ENCODE measurements at regions not wholly inside any gene's neighbourhood (a gene's known extent, or its start where the extent isn't known, plus 50 kb on each side); places are given as distances from the start of the nearest gene placed in this dataset.

- DNase-seq, result no peak
These were observed 97.4 kb upstream of the TMPRSS2 start for GRCh38 chr21:41605178-41605933.

DNA sequence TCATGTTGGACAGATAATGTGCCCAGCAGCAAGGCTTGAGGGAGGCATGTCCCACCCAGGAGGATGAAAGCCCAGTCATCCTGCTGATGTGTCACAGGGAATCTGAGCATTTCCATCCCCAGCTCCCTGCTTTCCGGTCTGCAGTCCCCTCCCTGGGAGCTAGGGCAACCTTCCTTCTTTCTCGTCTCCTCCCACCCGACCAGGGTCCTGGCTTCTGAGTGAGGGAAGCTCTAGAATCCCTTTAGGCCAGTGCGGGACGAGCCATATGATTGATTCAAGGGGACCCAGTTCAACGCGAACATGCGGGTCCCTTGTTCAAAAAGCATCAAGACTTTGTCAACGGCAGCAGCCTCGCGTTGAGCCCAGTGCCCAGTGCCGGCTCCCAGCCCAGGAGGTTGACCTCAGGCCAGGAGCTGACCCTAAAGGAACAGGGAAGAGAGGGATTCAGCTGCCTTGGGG, 96.7 kb upstream of the TMPRSS2 start:
- DNase-seq, result no peak

GRCh38 chr21:41603476-41603875, 95.5 kb upstream of the TMPRSS2 start:
- no peak for DNase-seq

GRCh38 chr21:41602531-41602930, 94.6 kb upstream of the TMPRSS2 start:
- no peak for DNase-seq

DNA sequence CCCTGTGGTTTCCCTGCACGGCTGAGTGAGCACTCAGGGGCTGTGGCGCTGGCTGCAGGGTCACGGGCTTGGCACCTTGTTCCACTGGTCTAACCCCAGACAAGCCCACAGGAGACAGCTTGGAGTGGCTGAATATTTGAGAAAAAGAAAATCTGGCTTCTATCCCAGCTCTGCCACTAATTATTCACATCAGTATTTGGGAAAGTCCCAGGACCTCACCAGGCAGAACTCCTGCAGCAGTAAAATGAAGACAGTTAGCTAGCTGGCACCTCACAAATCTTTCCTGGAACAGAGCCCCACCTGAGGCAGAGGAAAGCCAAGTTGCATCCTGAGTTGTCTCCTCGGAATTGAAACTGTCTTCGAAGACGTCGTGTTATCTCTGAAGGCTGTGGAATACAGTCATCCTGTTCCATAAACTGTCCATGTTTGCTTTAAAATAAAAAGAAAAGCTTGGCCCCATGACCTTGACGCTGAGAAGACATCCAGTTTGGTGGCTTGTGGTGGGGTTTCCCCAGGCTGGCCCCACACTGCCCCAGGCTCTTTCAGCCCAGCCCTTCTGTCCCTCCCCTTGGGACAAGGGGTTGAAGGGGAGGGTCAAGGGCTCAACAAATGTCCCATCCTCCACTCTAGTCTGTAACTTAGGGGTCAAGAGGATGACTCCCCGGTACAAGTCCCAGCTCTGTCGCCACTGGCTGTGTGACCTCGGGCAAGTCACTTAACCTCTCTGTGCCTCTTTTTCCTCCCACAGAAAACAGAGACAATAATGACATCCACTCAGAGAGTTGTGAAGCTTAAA, 93.8 kb upstream of the TMPRSS2 start:
- no peak for DNase-seq

GRCh38 chr21:41600961-41601572, 93.1 kb upstream of the TMPRSS2 start:
- no peak for DNase-seq

DNA sequence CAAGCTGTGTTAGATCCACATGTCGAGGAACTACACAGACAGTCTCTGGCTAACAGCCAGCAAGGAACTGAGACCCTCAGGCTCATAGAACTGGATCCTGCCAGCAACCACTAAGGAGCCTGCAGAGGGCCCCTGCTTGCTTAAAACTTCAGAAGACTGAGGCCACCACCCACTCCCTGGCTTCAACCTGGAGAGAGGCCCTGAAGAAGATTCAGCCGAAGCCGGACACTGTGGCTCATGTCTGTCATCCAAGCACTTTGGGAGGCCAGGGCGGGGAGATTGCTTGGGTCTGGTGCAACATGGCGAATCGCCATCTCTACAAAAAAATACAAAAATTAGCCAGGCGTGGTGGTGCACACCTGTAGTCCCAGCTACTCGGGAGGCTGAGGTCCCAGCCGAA, 92.6 kb upstream of the TMPRSS2 start:
- DNase-seq, result no peak

- DNase-seq, result no peak
These were observed 92.2 kb upstream of the TMPRSS2 start for GRCh38 chr21:41600116-41600515.

- no peak for DNase-seq
These were observed 90.8 kb upstream of the TMPRSS2 start for GRCh38 chr21:41598561-41599431.

GRCh38 chr21:41597811-41598231, 89.9 kb upstream of the TMPRSS2 start:
- DNase-seq, result no peak

DNA sequence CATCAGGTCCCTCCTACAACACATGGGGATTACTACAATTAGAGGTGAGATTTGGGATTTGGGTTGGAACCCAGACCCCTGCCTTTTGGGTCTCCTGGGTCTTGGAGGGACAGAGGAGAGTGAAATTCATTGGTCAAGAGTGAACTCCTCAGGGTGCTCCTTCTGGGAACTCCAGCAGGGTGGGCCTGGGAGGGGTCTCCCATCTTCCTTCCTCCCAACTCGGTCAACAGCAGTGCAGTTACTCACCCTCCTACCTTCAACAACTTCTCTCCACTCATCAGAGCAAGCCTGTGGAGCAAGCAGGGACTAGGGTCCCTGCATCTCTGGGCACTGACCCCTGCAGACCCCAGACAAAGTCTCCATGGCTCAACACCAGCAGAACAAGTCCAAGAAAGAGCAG, 89.3 kb upstream of the TMPRSS2 start:
- DNase-seq, result no peak

- DNase-seq, result no peak
These were observed 88.4 kb upstream of the TMPRSS2 start for GRCh38 chr21:41596241-41596925.

DNA sequence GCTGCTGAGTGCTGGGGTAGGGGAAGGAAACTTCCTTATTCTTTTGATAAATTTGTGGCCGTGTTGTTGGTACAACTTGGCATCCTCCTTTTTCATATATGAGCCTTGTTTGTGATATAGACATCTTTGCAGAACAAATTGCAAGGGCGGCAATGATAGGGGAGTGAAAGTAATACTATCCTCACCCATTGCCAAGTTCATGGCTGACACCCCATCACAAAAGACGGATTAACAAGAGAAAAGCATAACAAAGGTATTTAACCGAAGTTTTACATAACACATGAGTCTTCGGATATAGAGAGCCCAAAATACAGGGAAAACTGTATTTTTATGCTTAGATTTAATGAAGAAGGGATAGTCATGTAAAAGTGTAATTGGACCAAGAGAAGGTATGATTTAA, 86.3 kb upstream of the TMPRSS2 start:
- DNase-seq, result no peak

- no peak for DNase-seq
These were observed 85.8 kb upstream of the TMPRSS2 start for GRCh38 chr21:41593760-41594138.

DNA sequence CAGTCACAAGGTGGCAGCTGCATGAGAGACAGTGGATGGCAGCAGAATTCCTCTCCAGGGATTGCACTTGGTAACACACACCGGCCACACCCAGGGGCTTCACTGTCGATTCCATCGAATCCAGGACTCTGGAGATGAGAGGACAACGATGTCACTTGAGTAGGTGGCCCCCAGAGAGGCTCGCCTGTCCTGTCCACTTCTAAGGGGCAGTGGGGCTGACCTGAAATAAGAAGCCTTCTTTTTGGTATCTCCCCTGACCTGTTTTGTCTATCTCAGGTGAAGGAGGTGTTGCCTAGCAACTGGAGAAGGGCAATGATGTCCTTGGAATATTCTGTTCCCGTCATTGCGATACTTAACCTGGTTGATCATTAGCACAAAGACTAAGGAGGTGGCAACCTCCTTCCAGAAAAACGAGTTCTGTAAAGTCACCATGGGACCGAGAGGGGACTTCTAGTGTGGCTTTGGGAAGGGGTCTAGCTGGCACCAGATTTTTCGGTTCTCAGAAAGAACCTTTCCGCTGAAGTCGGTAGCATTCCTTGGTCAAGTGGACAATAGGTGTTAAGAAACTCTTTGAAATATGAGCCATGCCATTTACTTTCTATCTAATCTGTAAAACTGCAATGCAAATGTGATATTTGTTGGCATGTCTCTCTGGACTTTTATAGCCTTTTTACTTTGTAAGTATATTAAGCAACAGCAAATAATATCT, 85.2 kb upstream of the TMPRSS2 start:
- no peak for DNase-seq

DNA sequence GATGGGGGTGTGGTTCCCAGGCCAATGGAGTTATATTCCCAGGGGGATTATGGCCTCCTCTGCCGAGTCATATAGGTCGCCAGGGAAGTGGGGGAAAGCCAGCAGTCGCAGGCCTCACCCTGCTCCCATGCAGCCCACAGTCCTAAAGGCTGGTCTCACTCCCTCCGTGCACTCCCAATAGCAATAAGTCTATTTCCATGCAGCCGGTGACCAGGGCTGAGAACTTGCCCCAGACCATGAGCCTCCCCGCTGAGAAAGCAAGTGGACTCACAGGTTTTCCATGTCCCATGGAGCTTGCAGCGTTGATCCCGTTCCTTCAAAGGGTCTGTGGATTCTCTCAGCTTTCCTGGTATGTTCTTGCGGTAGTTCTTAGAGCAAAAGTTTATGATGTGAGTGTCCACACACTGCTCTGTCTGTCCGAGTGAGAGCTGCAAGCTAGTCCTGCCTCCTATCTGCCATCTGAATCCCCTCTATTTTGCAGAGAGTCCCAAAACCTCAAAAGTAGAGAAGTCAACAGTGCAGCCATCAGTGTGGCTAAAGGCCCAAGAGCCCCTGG, 81.7 kb upstream of the TMPRSS2 start:
- no peak for DNase-seq

DNA sequence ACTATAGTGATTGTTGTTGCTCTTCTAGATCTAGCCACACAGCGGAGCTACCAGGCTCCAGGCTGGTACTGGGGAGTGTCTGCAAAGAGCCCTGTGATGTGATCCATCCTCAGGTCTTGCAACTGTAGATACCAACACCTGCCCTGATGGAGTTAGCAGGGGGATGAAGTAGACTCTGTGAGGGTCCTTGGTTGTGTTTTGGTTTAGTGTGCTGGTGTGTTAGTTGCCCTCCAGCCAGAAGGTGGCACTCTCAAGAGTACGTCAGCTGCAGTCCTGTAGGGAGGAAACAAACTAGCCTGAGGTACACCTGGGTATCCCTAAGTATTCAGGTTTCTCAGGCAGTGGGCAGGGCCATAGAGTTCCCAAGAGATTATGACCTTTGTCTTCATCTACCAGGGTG, 81.2 kb upstream of the TMPRSS2 start:
- DNase-seq, result no peak

DNA sequence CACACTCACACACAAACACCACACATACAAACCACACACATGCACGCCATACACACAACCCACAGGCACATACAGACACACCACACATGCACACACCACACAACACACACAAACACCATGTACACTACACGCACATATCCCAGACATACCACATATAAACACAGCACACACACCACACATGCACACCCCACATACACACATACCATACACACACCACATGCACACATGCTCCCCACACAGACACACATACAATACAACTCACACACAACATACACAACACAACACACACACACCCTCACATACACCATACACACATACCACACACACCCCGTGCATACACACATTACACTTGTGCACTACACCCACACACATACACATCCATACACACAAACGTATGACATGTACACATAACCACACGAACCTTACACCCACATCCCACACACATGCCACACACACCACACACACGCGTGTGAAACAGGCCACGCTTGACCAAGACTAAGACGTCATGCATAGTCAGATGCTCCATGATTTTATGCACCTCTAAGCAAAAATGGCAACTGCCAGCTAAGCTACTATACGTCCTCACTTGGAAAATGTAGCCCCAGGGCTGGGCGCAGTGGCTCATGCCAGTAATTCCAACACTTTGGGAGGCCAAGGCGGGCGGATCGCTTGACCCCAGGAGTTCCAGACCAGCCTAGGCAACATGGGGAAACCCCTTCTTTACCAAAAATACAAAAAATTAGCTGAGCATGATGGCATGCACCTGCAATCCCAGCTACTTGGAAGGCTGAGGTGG, 77.4 kb upstream of the TMPRSS2 start:
- no peak for DNase-seq

GRCh38 chr21:41584603-41585176, 76.7 kb upstream of the TMPRSS2 start:
- DNase-seq, result no peak

GRCh38 chr21:41583274-41583790, 75.4 kb upstream of the TMPRSS2 start:
- no peak for DNase-seq
